ENCODE measurements at regions not wholly inside any gene's neighbourhood (a gene's known extent, or its start where the extent isn't known, plus 50 kb on each side); places are given as distances from the start of the nearest gene placed in this dataset.

- no peak for TF ChIP-seq CTCF (IDR thresholded peaks at IDR 0.05)
- no peak for TF ChIP-seq POLR2A (IDR thresholded peaks at IDR 0.05)
Measured at GRCh38 chr5:175222621-175223020, 221.4 kb downstream of the DRD1 start.

Data from lower leg skin (tissue), 3 donors.